ENCODE measurements at regions not wholly inside any gene's neighbourhood (a gene's known extent, or its start where the extent isn't known, plus 50 kb on each side); places are given as distances from the start of the nearest gene placed in this dataset.
"Not testable (repeated sequence)": the region's sequence is repeated elsewhere in the genome, so short reads cannot be mapped to it uniquely, and the experiment has no call there.

- no peak for TF ChIP-seq CTCF (IDR thresholded peaks at IDR 0.05; ENCODE audit: unreplicated experiment)
- H3K9me3 Mint-ChIP-seq, result no peaks in the 10 kb centered on the region
- no peaks in the 10 kb centered on the region for H3K27me3 Mint-ChIP-seq (ENCODE audit: low read depth)
- H3K27ac Mint-ChIP-seq, result no peak overlapping the region
- H3K36me3 Mint-ChIP-seq, result no peaks in the 10 kb centered on the region
- no peak for DNase-seq (ENCODE audit: low spot score in 2 of 2, unreplicated experiment in 2 of 2)
- no peak overlapping the region for H3K4me3 Mint-ChIP-seq
- H3K4me1 Mint-ChIP-seq, result no peaks in the 10 kb centered on the region
Measured at GRCh38 chr9:115849679-115850412, 303.7 kb upstream of the PAPPA start.

GRCh38 chr9:115850548-115851304, 302.9 kb upstream of the PAPPA start:
- Mint-ChIP-seq H3K4me1 (peaks cover 3% of the 10 kb centered on the region), H3K36me3 (no peaks in the 10 kb centered on the region), H3K27ac (no peak overlapping the region), H3K27me3 (ENCODE audit: low read depth) (no peaks in the 10 kb centered on the region), H3K9me3 (no peaks in the 10 kb centered on the region), H3K4me3 (no peak overlapping the region)
- TF ChIP-seq CTCF (IDR thresholded peaks at IDR 0.05; ENCODE audit: unreplicated experiment), result no peak
- DNase-seq (ENCODE audit: low spot score in 2 of 2, unreplicated experiment in 2 of 2), result no peak

- H3K9me3 Mint-ChIP-seq, result no peaks in the 10 kb centered on the region
- no peak for DNase-seq (ENCODE audit: low spot score in 2 of 2, unreplicated experiment in 2 of 2)
- no peak for TF ChIP-seq CTCF (IDR thresholded peaks at IDR 0.05; ENCODE audit: unreplicated experiment)
- H3K27ac Mint-ChIP-seq, result no peak overlapping the region
- peaks cover 5% of the 10 kb centered on the region for H3K4me1 Mint-ChIP-seq
- no peak overlapping the region for H3K4me3 Mint-ChIP-seq
- H3K27me3 Mint-ChIP-seq (ENCODE audit: low read depth), result no peaks in the 10 kb centered on the region
- H3K36me3 Mint-ChIP-seq, result no peaks in the 10 kb centered on the region
Measured at GRCh38 chr9:115855458-115856133, 298.0 kb upstream of the PAPPA start.

GRCh38 chr9:115858421-115858820, 295.2 kb upstream of the PAPPA start:
- not testable (repeated sequence) for H3K27ac Mint-ChIP-seq; H3K4me1 Mint-ChIP-seq; H3K4me3 Mint-ChIP-seq; H3K27me3 Mint-ChIP-seq (ENCODE audit: low read depth); DNase-seq (ENCODE audit: low spot score in 2 of 2, unreplicated experiment in 2 of 2); H3K9me3 Mint-ChIP-seq; H3K36me3 Mint-ChIP-seq

- Mint-ChIP-seq H3K4me1 (no peaks in the 10 kb centered on the region), H3K4me3 (no peak overlapping the region), H3K27ac (no peak overlapping the region), H3K9me3 (no peaks in the 10 kb centered on the region), H3K36me3 (no peaks in the 10 kb centered on the region), H3K27me3 (ENCODE audit: low read depth) (no peaks in the 10 kb centered on the region)
- no peak for DNase-seq (ENCODE audit: low spot score in 2 of 2, unreplicated experiment in 2 of 2)
- TF ChIP-seq CTCF (IDR thresholded peaks at IDR 0.05; ENCODE audit: unreplicated experiment), result no peak
Measured at GRCh38 chr9:115862021-115862420, 291.6 kb upstream of the PAPPA start.

GRCh38 chr9:115864581-115864980, 289.0 kb upstream of the PAPPA start:
- Mint-ChIP-seq H3K27me3 (ENCODE audit: low read depth) (no peaks in the 10 kb centered on the region), H3K36me3 (no peaks in the 10 kb centered on the region), H3K4me1 (no peaks in the 10 kb centered on the region), H3K27ac (no peak overlapping the region), H3K9me3 (no peaks in the 10 kb centered on the region), H3K4me3 (no peak overlapping the region)
- TF ChIP-seq CTCF (IDR thresholded peaks at IDR 0.05; ENCODE audit: unreplicated experiment), result no peak
- no peak for DNase-seq (ENCODE audit: low spot score in 2 of 2, unreplicated experiment in 2 of 2)

All from mesothelial cell of epicardium (in vitro differentiated cells).